GM23248 (cell line): ENCODE measurements at regions not wholly inside any gene's neighbourhood (a gene's known extent, or its start where the extent isn't known, plus 50 kb on each side); places are given as distances from the start of the nearest gene placed in this dataset.
"Not testable (repeated sequence)": the region's sequence is repeated elsewhere in the genome, so short reads cannot be mapped to it uniquely, and the experiment has no call there.

Experiments
- EZH2 ChIP-seq: fragments of 200-600 bp; sonication (generic); IDR thresholded peaks from 2 replicates; pipeline ENCODE4 v1.6.1; 2018; ENCODE audit warnings: antibody characterized with exemption, mild to moderate bottlenecking; ENCODE audit not compliant: insufficient read depth, poor library complexity, severe bottlenecking
- EZH2phosphoT487 ChIP-seq: fragments of 200-600 bp; sonication (generic); IDR thresholded peaks from 2 replicates; pipeline ENCODE4 v1.6.1; 2018; ENCODE audit warnings: antibody characterized with exemption, moderate library complexity, mild to moderate bottlenecking, low read depth; ENCODE audit not compliant: insufficient read depth

- not testable (repeated sequence) for TF ChIP-seq EZH2, EZH2phosphoT487
Measured at GRCh38 chr14:71435641-71436040, 496.6 kb upstream of the RGS6 start.
